OCI-LY3 (cell line): ENCODE measurements at regions not wholly inside any gene's neighbourhood (a gene's known extent, or its start where the extent isn't known, plus 50 kb on each side); places are given as distances from the start of the nearest gene placed in this dataset.

Experiments used
- H2AFZ ChIP-seq: fragments of 200-600, 300-600 bp; shearing (Covaris generic); 2 replicates; pipeline ENCODE4 v1.6.0; 2014; ENCODE audit warnings: antibody characterized with exemption, low read depth, low read length
- H3K27ac ChIP-seq: fragments of 200-600, 300-600 bp; sonication (generic); 2 replicates; pipeline ENCODE4 v1.5.1; 2014; ENCODE audit warnings: mild to moderate bottlenecking, low read length, moderate library complexity, mixed read lengths
- H3K27me3 ChIP-seq: fragments of 200-600, 300-600 bp; sonication (generic); 2 replicates; pipeline ENCODE4 v1.6.1; 2014; ENCODE audit warnings: low read depth, low read length, mixed read lengths
- H3K36me3 ChIP-seq: fragments of 200-600, 300-600 bp; sonication (generic); replicated peaks from 2 replicates; pipeline ENCODE3; 2014; ENCODE audit warnings: low read depth, low read length, mixed read lengths
- H3K4me1 ChIP-seq: fragments of 300-600, 200-600 bp; sonication (generic); 2 replicates; pipeline ENCODE4 v1.6.1; 2014; ENCODE audit warnings: low read length, mixed read lengths
- H3K4me2 ChIP-seq: fragments of 200-600, 300-600 bp; sonication (generic); 2 replicates; pipeline ENCODE4 v1.6.1; 2014; ENCODE audit warnings: low read length, mixed read lengths
- H3K4me3 ChIP-seq: fragments of 300-600, 200-600 bp; sonication (generic); 2 replicates; pipeline ENCODE4 v1.5.1; 2014; ENCODE audit warnings: antibody characterized with exemption, mild to moderate bottlenecking, low read length, moderate library complexity
- H3K79me2 ChIP-seq: fragments of 300-600, 200-600 bp; shearing (Covaris generic); 2 replicates; pipeline ENCODE4 v1.6.1; 2014; ENCODE audit warnings: mild to moderate bottlenecking, low read length, mixed read lengths
- H3K9ac ChIP-seq: fragments of 300-600, 200-600 bp; shearing (Covaris generic); 2 replicates; pipeline ENCODE4 v1.6.0; 2014; ENCODE audit warnings: mild to moderate bottlenecking, low read length, moderate library complexity
- H3K9me3 ChIP-seq: fragments of 200-600, 300-600 bp; shearing (Covaris generic); 2 replicates; pipeline ENCODE4 v1.6.1; 2014; ENCODE audit warnings: low read length, mixed read lengths; ENCODE audit not compliant: insufficient read depth
- H4K20me1 ChIP-seq: fragments of 200-600, 300-600 bp; sonication (generic); 2 replicates; pipeline ENCODE4 v1.6.1; 2016; ENCODE audit warnings: low read length, mixed read lengths; ENCODE audit not compliant: insufficient read depth
- EZH2phosphoT487 ChIP-seq: fragments of 200-600 bp; shearing (Covaris generic); IDR thresholded peaks from 2 replicates; pipeline ENCODE4 v1.6.1; 2018; ENCODE audit warnings: antibody characterized with exemption, mixed run types, low read depth
- TF ChIP-seq, protein P1 (sequence below): fragments of 200-600, 300-600 bp; sonication (generic); IDR thresholded peaks from 2 replicates; pipeline ENCODE4 v1.5.1; 2014; ENCODE audit warnings: antibody characterized with exemption, low read length, low read depth

DNA sequence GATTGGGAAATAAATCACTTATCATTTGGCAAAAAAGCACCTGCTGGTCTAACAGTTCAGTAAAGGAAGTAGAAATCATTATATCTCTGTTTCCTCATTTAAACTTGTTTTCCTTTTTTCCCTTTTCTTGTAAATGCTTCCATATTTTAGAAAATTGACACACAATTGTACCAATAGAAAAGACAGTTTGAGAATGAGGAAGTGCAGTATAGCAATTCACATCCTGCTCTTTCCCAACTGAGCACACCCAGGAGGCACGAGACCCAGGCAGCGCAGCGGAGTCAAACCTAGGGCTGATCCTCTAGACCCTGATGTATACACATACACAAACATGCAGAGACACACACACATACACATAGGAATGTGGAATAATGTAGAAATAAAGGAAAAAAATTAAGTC lies 74.8 kb upstream of the PACRGL start:
- no peak overlapping the region for H3K4me2 ChIP-seq

DNA sequence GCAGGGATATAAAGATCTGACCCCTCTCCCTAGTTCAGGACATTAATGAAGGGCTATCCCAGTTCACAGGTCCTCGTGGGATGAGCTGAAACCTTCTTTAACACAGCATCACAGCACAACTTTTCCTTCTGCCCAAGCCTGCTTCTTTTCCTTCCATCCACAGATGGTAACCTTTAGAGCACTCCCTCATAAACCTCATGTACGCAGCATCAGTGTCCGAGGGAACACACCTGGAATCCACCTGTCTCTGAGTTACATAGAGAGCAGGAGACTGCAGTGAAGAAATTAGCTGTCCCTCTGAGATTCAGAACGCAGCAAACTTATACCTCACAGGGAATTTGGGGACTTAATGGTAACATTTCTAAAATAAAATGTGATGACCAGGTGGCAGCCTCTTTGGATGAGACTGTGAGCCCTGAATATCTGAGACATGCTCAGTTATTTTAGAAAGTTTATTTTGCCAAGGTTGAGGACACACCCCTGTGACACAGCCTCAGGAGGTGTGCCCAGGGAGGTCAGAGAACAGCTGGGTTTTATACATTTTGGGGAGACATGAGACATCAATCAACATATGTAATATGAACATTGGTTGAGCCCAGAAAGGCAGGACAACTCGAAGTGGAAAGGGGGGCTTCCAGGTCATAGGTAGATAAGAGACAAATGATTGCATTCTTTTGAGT lies 73.8 kb upstream of the PACRGL start:
- no peaks in the 10 kb centered on the region for H3K36me3 ChIP-seq
- no peak overlapping the region for H2AFZ ChIP-seq
- no peaks in the 10 kb centered on the region for H3K79me2 ChIP-seq
- no peak overlapping the region for H3K9ac ChIP-seq
- H3K27me3 ChIP-seq: no peaks in the 10 kb centered on the region
- H3K4me2 ChIP-seq: no peak overlapping the region
- H3K9me3 ChIP-seq: no peaks in the 10 kb centered on the region
- H3K4me3 ChIP-seq: no peak overlapping the region
- TF ChIP-seq, protein P1, sequence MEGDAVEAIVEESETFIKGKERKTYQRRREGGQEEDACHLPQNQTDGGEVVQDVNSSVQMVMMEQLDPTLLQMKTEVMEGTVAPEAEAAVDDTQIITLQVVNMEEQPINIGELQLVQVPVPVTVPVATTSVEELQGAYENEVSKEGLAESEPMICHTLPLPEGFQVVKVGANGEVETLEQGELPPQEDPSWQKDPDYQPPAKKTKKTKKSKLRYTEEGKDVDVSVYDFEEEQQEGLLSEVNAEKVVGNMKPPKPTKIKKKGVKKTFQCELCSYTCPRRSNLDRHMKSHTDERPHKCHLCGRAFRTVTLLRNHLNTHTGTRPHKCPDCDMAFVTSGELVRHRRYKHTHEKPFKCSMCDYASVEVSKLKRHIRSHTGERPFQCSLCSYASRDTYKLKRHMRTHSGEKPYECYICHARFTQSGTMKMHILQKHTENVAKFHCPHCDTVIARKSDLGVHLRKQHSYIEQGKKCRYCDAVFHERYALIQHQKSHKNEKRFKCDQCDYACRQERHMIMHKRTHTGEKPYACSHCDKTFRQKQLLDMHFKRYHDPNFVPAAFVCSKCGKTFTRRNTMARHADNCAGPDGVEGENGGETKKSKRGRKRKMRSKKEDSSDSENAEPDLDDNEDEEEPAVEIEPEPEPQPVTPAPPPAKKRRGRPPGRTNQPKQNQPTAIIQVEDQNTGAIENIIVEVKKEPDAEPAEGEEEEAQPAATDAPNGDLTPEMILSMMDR: no peak
- TF ChIP-seq EZH2phosphoT487: no peak
- no peaks in the 10 kb centered on the region for H3K4me1 ChIP-seq
- no peaks in the 10 kb centered on the region for H4K20me1 ChIP-seq
- H3K27ac ChIP-seq: no peak overlapping the region

More for the DNA sequence above, 74.8 kb upstream of the PACRGL start:
- Histone ChIP-seq H3K9ac (no peak overlapping the region), H3K4me1 (no peaks in the 10 kb centered on the region), H3K79me2 (no peaks in the 10 kb centered on the region), H3K4me3 (no peak overlapping the region), H3K36me3 (no peaks in the 10 kb centered on the region), H3K9me3 (no peaks in the 10 kb centered on the region), H3K27me3 (no peaks in the 10 kb centered on the region), H2AFZ (no peak overlapping the region), H4K20me1 (no peaks in the 10 kb centered on the region), H3K27ac (no peak overlapping the region)
- TF ChIP-seq EZH2phosphoT487: no peak
- TF ChIP-seq, protein P1: no peak

DNA sequence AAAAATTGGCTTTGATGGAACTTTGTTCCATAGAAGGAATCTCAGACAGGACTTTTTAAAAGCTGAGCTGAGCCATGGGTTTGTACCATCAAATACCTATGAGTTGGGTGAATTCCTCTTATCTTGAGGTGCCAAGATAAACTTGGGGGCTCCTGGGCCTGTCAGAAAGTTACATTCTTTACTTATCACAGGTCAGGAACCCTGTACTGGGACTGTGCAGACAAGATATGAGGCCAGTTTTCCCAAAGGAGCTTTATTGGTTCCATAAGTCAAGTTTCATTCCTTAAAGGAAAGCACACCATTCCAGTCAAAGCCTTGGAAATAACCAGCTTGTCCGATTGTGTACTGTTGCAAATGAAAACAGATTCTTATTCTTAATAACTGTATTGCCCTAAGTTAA lies 72.4 kb upstream of the PACRGL start:
- Histone ChIP-seq H3K27me3 (no peaks in the 10 kb centered on the region), H3K36me3 (no peaks in the 10 kb centered on the region), H3K27ac (no peak overlapping the region), H3K9ac (no peak overlapping the region), H3K79me2 (no peaks in the 10 kb centered on the region), H3K4me3 (no peak overlapping the region), H3K4me1 (no peaks in the 10 kb centered on the region), H2AFZ (no peak overlapping the region), H3K9me3 (no peaks in the 10 kb centered on the region), H3K4me2 (no peak overlapping the region), H4K20me1 (no peaks in the 10 kb centered on the region)
- TF ChIP-seq, protein P1: no peak
- no peak for TF ChIP-seq EZH2phosphoT487

DNA sequence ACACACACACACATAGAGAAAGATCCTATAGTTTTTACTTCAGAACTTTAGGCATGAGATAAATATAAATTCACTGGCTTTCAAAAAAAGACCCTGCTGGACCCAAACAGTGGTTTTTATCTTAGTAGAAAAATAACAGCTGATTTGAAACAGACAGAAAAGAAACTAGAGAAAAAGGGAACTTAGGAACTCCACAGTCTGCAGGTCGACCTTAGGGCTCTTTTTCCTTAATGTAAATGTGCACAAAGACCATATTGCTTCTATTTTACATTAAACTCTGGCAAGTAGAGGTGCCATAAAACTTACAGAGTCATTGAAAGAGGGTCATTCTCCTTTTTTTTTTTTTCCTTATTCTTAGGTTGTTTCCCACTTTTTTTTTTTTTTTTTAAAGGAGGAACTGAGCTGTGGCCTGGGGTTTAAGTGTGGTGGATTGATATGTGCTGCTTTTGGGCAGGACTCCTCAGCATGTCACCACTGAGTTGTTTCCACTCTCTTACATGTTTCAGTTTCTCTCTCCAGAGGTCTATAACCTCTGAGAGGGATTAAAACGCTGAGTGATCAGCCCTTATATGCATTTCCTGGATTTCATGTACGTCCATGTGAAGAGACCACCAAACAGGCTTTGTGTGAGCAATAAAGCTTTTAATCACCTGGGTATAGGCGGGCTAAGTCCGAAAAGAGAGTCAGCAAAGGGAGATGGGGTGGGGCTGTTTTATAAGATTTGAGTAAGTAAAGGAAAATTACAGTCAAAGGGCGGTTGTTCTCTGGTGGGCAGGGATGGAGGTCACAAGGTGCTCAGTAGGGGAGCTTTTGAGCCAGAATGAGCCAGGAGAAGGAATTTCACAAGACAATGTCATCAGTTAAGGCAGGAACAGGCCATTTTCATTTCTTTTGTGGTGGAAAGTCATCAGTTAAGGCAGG lies 70.8 kb upstream of the PACRGL start:
- Histone ChIP-seq H3K4me3 (no peak overlapping the region), H3K9me3 (no peaks in the 10 kb centered on the region), H3K79me2 (no peaks in the 10 kb centered on the region), H3K27me3 (no peaks in the 10 kb centered on the region), H3K27ac (no peak overlapping the region), H3K36me3 (no peaks in the 10 kb centered on the region), H4K20me1 (no peaks in the 10 kb centered on the region), H3K9ac (no peak overlapping the region), H3K4me1 (no peaks in the 10 kb centered on the region), H2AFZ (no peak overlapping the region), H3K4me2 (no peak overlapping the region)
- TF ChIP-seq, protein P1: no peak
- no peak for TF ChIP-seq EZH2phosphoT487
